ENCODE measurements at regions not wholly inside any gene's neighbourhood (a gene's known extent, or its start where the extent isn't known, plus 50 kb on each side); places are given as distances from the start of the nearest gene placed in this dataset.
"Not testable (repeated sequence)": the region's sequence is repeated elsewhere in the genome, so short reads cannot be mapped to it uniquely, and the experiment has no call there.

- H3K4me1 ChIP-seq: no peaks in the 10 kb centered on the region
- H3K9me3 ChIP-seq: no peaks in the 10 kb centered on the region
- H3K36me3 ChIP-seq: no peaks in the 10 kb centered on the region
- no peak overlapping the region for H3K4me3 ChIP-seq
- no peak overlapping the region for H3K27ac ChIP-seq
- DNase-seq: no peak
- TF ChIP-seq CTCF (IDR thresholded peaks at IDR 0.05): no peak
- no peak for FAIRE-seq
- H3K27me3 ChIP-seq: peaks cover 0 to 2% (median 0%) of the 10 kb centered on the region in 4 donors
- WGBS, 2 donors: 55 to 66% methylated on average over 1 of the region's 1 CpG
- ATAC-seq: no peak
- intact Hi-C loops (cut with DNase I): no loop called here
Measured at GRCh38 chr6:109910571-109910970, 67.5 kb upstream of the GPR6 start.

GRCh38 chr6:109912118-109912517 lies 66.0 kb upstream of the GPR6 start:
- intact Hi-C loops (cut with DNase I): no loop called here
- DNase-seq: no peak
- no peak for TF ChIP-seq CTCF (IDR thresholded peaks at IDR 0.05)
- no peaks in the 10 kb centered on the region for H3K9me3 ChIP-seq
- no peaks in the 10 kb centered on the region for H3K36me3 ChIP-seq
- FAIRE-seq: no peak
- 31 to 35% methylated on average over 3 of the region's 3 CpGs for WGBS, 2 donors
- no peaks in the 10 kb centered on the region for H3K4me1 ChIP-seq
- H3K27me3 ChIP-seq: no peaks in the 10 kb centered on the region
- no peak overlapping the region for H3K27ac ChIP-seq
- no peak overlapping the region for H3K4me3 ChIP-seq
- ATAC-seq: no peak

GRCh38 chr6:109912952-109913351 lies 65.2 kb upstream of the GPR6 start:
- ATAC-seq: no peak
- H3K27me3 ChIP-seq: no peaks in the 10 kb centered on the region
- H3K9me3 ChIP-seq: no peaks in the 10 kb centered on the region
- no peak for DNase-seq
- H3K36me3 ChIP-seq: no peaks in the 10 kb centered on the region
- no peak overlapping the region for H3K27ac ChIP-seq
- WGBS, 2 donors: 76 to 91% methylated on average over 3 of the region's 3 CpGs
- FAIRE-seq: no peak
- TF ChIP-seq CTCF (IDR thresholded peaks at IDR 0.05): no peak
- H3K4me1 ChIP-seq: no peaks in the 10 kb centered on the region
- H3K4me3 ChIP-seq: no peak overlapping the region
- intact Hi-C loops (cut with DNase I): no loop called here

GRCh38 chr6:109915748-109916147 lies 62.4 kb upstream of the GPR6 start:
- H3K27ac ChIP-seq; FAIRE-seq; H3K4me3 ChIP-seq; ATAC-seq; intact Hi-C loops (cut with DNase I); DNase-seq; H3K4me1 ChIP-seq; H3K36me3 ChIP-seq; H3K27me3 ChIP-seq; H3K9me3 ChIP-seq: not testable (repeated sequence)
- WGBS, 2 donors: 92 to 93% methylated on average over 1 of the region's 1 CpG

- 70 to 90% methylated on average over 4 of the region's 4 CpGs for WGBS, 2 donors
- DNase-seq (no peak), FAIRE-seq (no peak), ATAC-seq (no peak)
- H3K27ac ChIP-seq: no peak overlapping the region
- TF ChIP-seq CTCF (IDR thresholded peaks at IDR 0.05): no peak
- H3K4me1 ChIP-seq: no peaks in the 10 kb centered on the region
- intact Hi-C loops (cut with DNase I): no loop called here
- H3K27me3 ChIP-seq: no peaks in the 10 kb centered on the region
- H3K36me3 ChIP-seq: no peaks in the 10 kb centered on the region
- no peak overlapping the region for H3K4me3 ChIP-seq
- H3K9me3 ChIP-seq: no peaks in the 10 kb centered on the region
Measured at GRCh38 chr6:109916759-109917158, 61.4 kb upstream of the GPR6 start.

- no peak for ATAC-seq
- TF ChIP-seq CTCF (IDR thresholded peaks at IDR 0.05): no peak
- 93 to 98% methylated on average over 3 of the region's 3 CpGs for WGBS, 2 donors
Measured at GRCh38 chr6:109918227-109918626, 59.9 kb upstream of the GPR6 start.

More at GRCh38 chr6:109918227-109918626, 59.9 kb upstream of the GPR6 start:
- Histone ChIP-seq H3K4me3 (no peak overlapping the region), H3K27ac (no peak overlapping the region), H3K9me3 (no peaks in the 10 kb centered on the region), H3K27me3 (no peaks in the 10 kb centered on the region), H3K36me3 (no peaks in the 10 kb centered on the region), H3K4me1 (no peaks in the 10 kb centered on the region)
- no peak for FAIRE-seq
- DNase-seq: no peak
- intact Hi-C loops (cut with DNase I): no loop called here

All from pancreas (tissue), 10 donors.